PC-3 (cell line): ENCODE measurements at regions not wholly inside any gene's neighbourhood (a gene's known extent, or its start where the extent isn't known, plus 50 kb on each side); places are given as distances from the start of the nearest gene placed in this dataset.

Experiments
- CTCF ChIP-seq: fragments of 300-600 bp; sonication (generic); conservative IDR thresholded peaks from 2 replicates; pipeline ENCODE4 v1.5.1; 2017; ENCODE audit warnings: antibody characterized with exemption, low read depth, mild to moderate bottlenecking, low read length
- EZH2 ChIP-seq: fragments of 300-600 bp; sonication (generic); IDR thresholded peaks from one replicate; pipeline ENCODE4 v1.6.1; 2017; ENCODE audit warnings: antibody characterized with exemption, mild to moderate bottlenecking, low read length; ENCODE audit not compliant: unreplicated experiment
- EZH2phosphoT487 ChIP-seq: fragments of 300-600 bp; sonication (generic); IDR thresholded peaks from 2 replicates; pipeline ENCODE4 v1.6.1; 2018; ENCODE audit warnings: mild to moderate bottlenecking, antibody characterized with exemption, low read length, borderline replicate concordance

- no peak for TF ChIP-seq CTCF
- TF ChIP-seq EZH2 = no peak
- no peak for TF ChIP-seq EZH2phosphoT487
Observed at GRCh38 chr11:109911488-109911887, 181.7 kb upstream of the ZC3H12C start.
